Sigmoid colon (tissue), 6 donors: ENCODE measurements at regions not wholly inside any gene's neighbourhood (a gene's known extent, or its start where the extent isn't known, plus 50 kb on each side); places are given as distances from the start of the nearest gene placed in this dataset.
"Not testable (repeated sequence)": the region's sequence is repeated elsewhere in the genome, so short reads cannot be mapped to it uniquely, and the experiment has no call there.

Experiments
- DNase-seq: peaks from one replicate; pipeline ENCODE4 v3.0.0-alpha.2; 2019
- H3K27ac ChIP-seq, 4 donors: fragments of 200-600 bp; sonication (generic); one replicate each; pipeline ENCODE4 v1.5.1; 2016 to 2019; ENCODE audit warnings: mild to moderate bottlenecking in 1 of 4
- H3K27me3 ChIP-seq, 3 donors: fragments of 200-600 bp; sonication (generic); one replicate each; pipeline ENCODE4 v1.5.1; 2019; ENCODE audit warnings: mild to moderate bottlenecking in 1 of 3
- H3K36me3 ChIP-seq, 4 donors: fragments of 200-600 bp; sonication (generic); one replicate each; pipeline ENCODE4 v1.5.1; 2016 to 2019
- H3K4me1 ChIP-seq, 4 donors: fragments of 200-600 bp; sonication (generic); one replicate each; pipeline ENCODE4 v1.5.1; 2017 to 2019
- H3K4me3 ChIP-seq, 4 donors: fragments of 200-600 bp; sonication (generic); one replicate each; pipeline ENCODE4 v1.5.1; 2017 to 2019; ENCODE audit warnings: mild to moderate bottlenecking in 2 of 4, moderate library complexity in 1 of 4
- H3K9me3 ChIP-seq, 4 donors: fragments of 200-600 bp in 3 of 4; sonication (generic) in 3 of 4; one replicate each; pipeline versions ENCODE4 v1.5.1 to v1.6.1; 2013 to 2019
- CTCF ChIP-seq, 4 experiments: fragments of 450-650 bp in 3 of 4; fragments of 200-600 bp in 1 of 4; IDR thresholded peaks; one replicate each; pipeline ENCODE4 v1.5.1; 2016 to 2019; ENCODE audit warnings: antibody characterized with exemption in 4 of 4, mild to moderate bottlenecking in 3 of 4, moderate library complexity in 2 of 4
- EP300 ChIP-seq, 4 donors: sonication (generic); formaldehyde crosslinking; IDR thresholded peaks; one replicate each; pipeline ENCODE4 v1.6.1; 2017; ENCODE audit warnings: antibody characterized with exemption in 4 of 4
- POLR2A ChIP-seq, 2 donors: fragments of 450-650 bp; IDR thresholded peaks; one replicate each; pipeline ENCODE4 v1.6.1; 2016; ENCODE audit warnings: antibody characterized with exemption in 2 of 2, mild to moderate bottlenecking in 2 of 2, moderate library complexity in 2 of 2
- POLR2AphosphoS5 ChIP-seq, 4 donors: sonication (generic); formaldehyde crosslinking; IDR thresholded peaks; one replicate each; pipeline ENCODE4 v1.6.1; 2017; ENCODE audit warnings: antibody characterized with exemption in 4 of 4
- WGBS, 2 donors: extraction: QIAGEN DNeasy Blood & Tissue Kit; methylation state at CpG; one replicate each; pipeline ENCODE4 v1.1.7; 2013; 5-methylcytosine and 5-hydroxymethylcytosine counted together
- intact Hi-C: fragments of 100-400 bp; cut with DNase I; formaldehyde crosslinking; loops from one replicate; pipeline ENCODE4 v1.15.1; 2023
- donor health status: healthy with polysubstance abuse.
- donor health status: healthy.

DNA sequence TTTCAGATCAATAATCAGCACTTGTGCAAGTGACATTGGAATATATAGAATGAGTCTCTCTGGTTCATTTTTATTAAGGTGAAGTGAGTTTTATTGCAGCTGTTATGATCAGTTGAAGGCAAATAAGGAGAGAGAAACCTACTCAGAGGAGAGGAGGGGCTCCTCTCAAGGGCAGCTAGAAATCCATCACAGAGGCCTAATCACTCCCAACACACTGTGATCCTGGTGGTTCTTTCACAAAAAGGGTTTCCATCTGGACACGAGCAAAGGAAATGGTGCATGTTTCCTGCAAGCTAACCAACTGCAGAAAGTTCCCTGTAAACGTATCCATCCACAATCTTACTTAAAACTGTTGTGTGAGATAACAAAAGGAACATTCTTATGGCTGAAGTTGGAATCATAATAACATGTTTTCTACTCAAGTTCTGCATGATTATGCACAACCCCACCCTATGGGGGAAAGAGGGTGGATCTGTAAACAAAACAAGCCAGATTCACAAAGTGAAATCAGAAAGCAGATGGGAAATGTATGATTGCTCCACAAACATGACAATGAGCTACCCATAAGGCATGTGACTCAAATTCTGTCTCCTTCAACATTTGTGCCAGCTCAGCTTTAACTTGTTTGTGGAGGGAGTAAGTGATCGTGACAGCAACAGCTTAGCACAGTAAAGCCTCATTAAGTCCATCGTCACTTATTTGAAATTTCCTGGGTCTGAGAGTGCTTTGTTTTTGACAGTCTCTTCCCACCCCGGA lies 141.2 kb upstream of the ST6GALNAC5 start:
- no peaks in the 10 kb centered on the region for H3K9me3 ChIP-seq
- TF ChIP-seq EP300 (IDR thresholded peaks at IDR 0.05), result no peak
- H3K27me3 ChIP-seq, result no peaks in the 10 kb centered on the region
- no peak for DNase-seq
- no peaks in the 10 kb centered on the region for H3K4me1 ChIP-seq
- no peak overlapping the region for H3K27ac ChIP-seq
- WGBS, 2 donors, result 57 to 64% methylated on average over 5 of the region's 5 CpGs
- H3K4me3 ChIP-seq, result no peak overlapping the region
- intact Hi-C loops, result no loop called here
- H3K36me3 ChIP-seq, result no peaks in the 10 kb centered on the region

DNA sequence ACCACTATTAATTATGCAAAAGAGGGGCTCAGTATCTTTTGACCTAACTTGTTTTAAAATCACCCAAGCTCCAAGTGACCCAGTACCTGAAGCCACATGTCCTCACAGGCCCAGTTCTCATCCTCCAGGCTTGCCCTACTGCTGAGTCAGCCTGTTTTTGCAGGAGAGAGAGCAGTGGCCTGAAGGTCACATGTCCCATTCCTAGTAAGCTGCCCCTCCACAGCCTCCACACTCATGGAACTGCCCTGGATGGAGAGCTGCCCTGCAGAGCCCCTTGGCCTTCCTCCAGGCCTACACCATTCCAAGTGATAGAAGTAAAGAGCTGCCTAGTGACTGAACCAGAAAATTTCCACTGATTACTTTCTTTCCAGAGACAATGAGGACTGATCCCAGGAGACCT lies 139.8 kb upstream of the ST6GALNAC5 start:
- TF ChIP-seq POLR2A (IDR thresholded peaks at IDR 0.05), result no peak
- TF ChIP-seq POLR2AphosphoS5 (IDR thresholded peaks at IDR 0.05), result no peak
- no peak for TF ChIP-seq EP300 (IDR thresholded peaks at IDR 0.05)
- TF ChIP-seq CTCF (IDR thresholded peaks at IDR 0.05), result no peak
- Histone ChIP-seq H3K27ac (no peak overlapping the region), H3K4me3 (no peak overlapping the region), H3K4me1 (no peaks in the 10 kb centered on the region), H3K36me3 (no peaks in the 10 kb centered on the region), H3K27me3 (no peaks in the 10 kb centered on the region), H3K9me3 (no peaks in the 10 kb centered on the region)
- no peak for DNase-seq
- intact Hi-C loops, result no loop called here

- no peaks in the 10 kb centered on the region for H3K9me3 ChIP-seq
- H3K27me3 ChIP-seq, result no peaks in the 10 kb centered on the region
- H3K36me3 ChIP-seq, result no peaks in the 10 kb centered on the region
- TF ChIP-seq EP300 (IDR thresholded peaks at IDR 0.05) (no peak), CTCF (IDR thresholded peaks at IDR 0.05) (no peak), POLR2A (IDR thresholded peaks at IDR 0.05) (no peak), POLR2AphosphoS5 (IDR thresholded peaks at IDR 0.05) (no peak)
- intact Hi-C loops, result no loop called here
- H3K4me3 ChIP-seq, result no peak overlapping the region
- H3K4me1 ChIP-seq, result no peaks in the 10 kb centered on the region
- H3K27ac ChIP-seq, result no peak overlapping the region
- 92% methylated on average over 3 of the region's 3 CpGs for WGBS, 2 donors
- no peak for DNase-seq
Observed at GRCh38 chr1:76729142-76729541, 138.1 kb upstream of the ST6GALNAC5 start.

DNA sequence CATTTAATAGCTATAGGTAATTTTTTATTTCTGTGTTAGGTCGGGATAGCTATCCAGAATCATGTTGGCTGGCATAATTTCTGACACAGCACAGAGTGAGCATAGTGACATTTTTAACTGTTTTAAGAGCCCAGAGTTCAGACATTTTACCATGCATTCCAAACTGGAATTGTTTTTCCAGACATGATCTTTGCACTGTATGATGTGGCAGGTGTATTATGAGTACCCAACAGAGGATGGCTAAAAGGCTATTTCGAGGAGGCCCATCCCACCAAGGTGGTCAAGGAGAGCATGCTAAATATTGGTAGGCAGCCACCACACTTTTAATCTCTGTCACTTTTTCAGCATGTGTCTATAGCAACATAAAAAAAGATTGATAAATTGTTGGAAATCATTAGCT lies 137.3 kb upstream of the ST6GALNAC5 start:
- TF ChIP-seq CTCF (IDR thresholded peaks at IDR 0.05) (no peak), POLR2AphosphoS5 (IDR thresholded peaks at IDR 0.05) (no peak), POLR2A (IDR thresholded peaks at IDR 0.05) (no peak), EP300 (IDR thresholded peaks at IDR 0.05) (no peak)
- no peaks in the 10 kb centered on the region for H3K4me1 ChIP-seq
- DNase-seq, result no peak
- no peak overlapping the region for H3K4me3 ChIP-seq
- H3K27me3 ChIP-seq, result no peaks in the 10 kb centered on the region
- H3K36me3 ChIP-seq, result no peaks in the 10 kb centered on the region
- H3K27ac ChIP-seq, result no peak overlapping the region
- WGBS, 2 donors, result 70 to 72% methylated on average over 2 of the region's 2 CpGs
- no peaks in the 10 kb centered on the region for H3K9me3 ChIP-seq
- intact Hi-C loops, result no loop called here

DNA sequence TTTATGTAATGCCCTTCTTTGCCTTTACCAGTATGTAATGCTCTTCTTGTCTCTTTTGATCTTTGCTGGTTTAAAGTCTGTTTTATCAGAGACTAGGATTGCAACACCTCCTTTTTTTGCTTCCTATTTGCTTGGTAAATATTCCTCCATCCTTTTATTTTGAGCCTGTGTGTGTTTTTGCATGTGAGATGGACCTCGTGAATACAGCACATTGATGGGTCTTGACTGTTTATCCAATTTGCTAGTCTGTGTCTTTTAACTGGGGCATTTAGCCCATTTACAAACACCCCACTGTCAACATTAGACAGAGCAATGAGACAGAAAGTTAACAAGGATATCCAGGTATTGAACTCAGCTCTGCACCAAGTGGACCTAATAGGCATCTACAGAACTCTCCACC lies 128.9 kb upstream of the ST6GALNAC5 start:
- H3K27ac ChIP-seq, H3K36me3 ChIP-seq, H3K27me3 ChIP-seq, DNase-seq, H3K4me3 ChIP-seq, H3K4me1 ChIP-seq, intact Hi-C loops, H3K9me3 ChIP-seq: not testable (repeated sequence)
- 18 to 74% methylated on average over 1 of the region's 1 CpG for WGBS, 2 donors

DNA sequence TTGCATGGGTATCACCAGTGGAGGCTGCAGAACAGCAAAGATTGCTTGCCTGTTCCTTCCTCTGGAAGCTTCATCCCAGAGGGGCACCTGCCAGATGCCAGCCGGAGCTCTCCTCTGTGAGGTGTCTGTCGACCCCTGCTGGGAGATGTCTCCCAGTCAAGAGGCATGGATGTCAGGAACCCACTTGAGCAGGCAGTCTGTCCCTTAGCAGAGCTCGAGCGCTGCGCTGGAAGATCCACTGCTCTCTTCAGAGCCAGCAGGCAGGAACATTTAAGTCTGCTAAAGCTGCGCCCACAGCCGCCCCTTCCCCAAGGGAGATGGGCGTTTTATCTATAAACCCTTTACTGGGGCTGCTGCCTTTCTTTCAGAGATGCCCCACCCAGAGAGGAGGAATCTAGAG lies 126.3 kb upstream of the ST6GALNAC5 start:
- WGBS, 2 donors, result 89 to 90% methylated on average over 8 of the region's 8 CpGs
- H3K9me3 ChIP-seq, H3K4me1 ChIP-seq, H3K36me3 ChIP-seq, H3K27me3 ChIP-seq, intact Hi-C loops, DNase-seq, H3K4me3 ChIP-seq, H3K27ac ChIP-seq: not testable (repeated sequence)
